HG03097 (cell line): ENCODE measurements at regions not wholly inside any gene's neighbourhood (a gene's known extent, or its start where the extent isn't known, plus 50 kb on each side); places are given as distances from the start of the nearest gene placed in this dataset.

Experiments used
- ATAC-seq: cut with Tn5 transposase; IDR thresholded peaks from one replicate; pipeline ENCODE4 v1.9.1; 2021; ENCODE audit not compliant: unreplicated experiment, low FRiP score

DNA sequence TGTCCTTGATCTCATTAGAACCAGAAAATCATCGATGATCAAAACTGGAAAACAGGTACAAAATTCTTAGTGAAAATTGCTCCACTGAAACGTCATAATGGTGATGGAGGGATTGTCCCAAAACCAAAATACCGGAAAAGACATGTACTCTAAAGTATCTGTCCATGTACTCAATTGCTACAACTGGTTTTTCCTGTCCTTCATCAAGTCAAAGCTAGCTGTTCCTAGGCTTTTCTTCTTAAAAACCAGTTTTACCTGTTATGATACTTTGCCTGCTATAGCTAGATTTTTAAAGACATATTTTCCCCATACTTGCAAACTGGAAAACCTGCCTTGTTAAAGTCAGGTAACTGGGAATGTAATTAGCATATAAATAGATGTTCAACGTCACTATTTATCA lies 50.5 kb upstream of the LRRC1 start:
- no peak for ATAC-seq

GRCh38 chr6:53741034-53741823 lies 53.6 kb upstream of the LRRC1 start:
- ATAC-seq: no peak

GRCh38 chr6:53737746-53738145 lies 57.1 kb upstream of the LRRC1 start:
- no peak for ATAC-seq

DNA sequence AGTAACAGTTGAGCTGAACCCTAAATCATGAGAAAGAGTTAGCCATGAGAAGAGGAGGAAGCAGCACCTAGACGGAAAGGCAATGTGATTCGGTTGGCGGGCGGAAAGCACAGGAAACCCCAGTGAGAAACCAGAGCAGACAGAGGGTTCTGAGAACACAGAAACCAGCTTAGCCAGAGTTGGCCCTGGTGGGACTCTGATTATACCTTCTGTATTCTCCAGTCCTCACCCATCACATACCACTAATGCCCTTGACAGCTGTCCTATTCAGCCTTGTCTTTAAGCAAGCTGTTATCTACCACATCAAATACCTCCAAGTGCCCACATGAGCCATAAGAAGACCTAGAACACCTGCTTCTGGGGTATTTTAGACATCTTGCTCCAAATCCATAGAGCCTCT lies 58.9 kb upstream of the LRRC1 start:
- ATAC-seq: no peak

- ATAC-seq: no peak
These were observed 60.1 kb upstream of the LRRC1 start for GRCh38 chr6:53734473-53735299.

DNA sequence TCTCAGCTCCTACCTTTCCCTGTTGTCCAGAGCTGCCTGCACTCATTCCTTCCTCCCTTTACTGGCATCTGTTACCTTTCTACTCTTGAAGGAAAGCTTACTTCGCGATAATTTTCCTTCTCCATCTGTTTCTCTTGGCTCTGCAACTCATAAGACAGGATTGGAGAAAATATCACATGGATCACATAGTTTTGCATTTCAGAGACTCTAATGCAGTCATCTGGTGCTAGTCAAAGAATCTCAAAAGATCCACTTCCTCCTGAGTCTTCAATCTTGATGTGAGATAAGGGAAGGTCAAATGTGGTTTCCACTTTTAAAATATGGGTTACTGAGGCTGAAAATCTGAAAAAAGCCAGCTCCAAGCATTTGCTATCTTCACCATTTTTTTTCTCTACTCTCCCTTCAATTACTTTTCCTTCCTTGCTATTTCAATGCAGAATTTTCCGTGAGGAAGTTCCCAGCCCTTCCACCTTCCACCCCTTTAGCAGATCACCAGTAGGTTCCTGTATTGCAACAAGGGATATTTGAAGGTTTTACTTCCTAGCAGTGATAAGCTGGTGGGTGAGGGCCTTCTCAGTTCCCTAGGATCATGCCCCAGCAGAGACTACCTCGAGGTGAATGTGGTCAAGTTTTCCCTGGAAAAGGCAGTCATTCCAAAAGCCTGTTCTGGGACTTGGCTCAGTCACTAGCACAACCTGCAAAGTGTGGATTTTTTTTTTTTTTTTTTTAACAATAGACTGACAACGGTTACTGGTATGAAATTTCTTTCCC lies 62.8 kb upstream of the LRRC1 start:
- no peak for ATAC-seq

DNA sequence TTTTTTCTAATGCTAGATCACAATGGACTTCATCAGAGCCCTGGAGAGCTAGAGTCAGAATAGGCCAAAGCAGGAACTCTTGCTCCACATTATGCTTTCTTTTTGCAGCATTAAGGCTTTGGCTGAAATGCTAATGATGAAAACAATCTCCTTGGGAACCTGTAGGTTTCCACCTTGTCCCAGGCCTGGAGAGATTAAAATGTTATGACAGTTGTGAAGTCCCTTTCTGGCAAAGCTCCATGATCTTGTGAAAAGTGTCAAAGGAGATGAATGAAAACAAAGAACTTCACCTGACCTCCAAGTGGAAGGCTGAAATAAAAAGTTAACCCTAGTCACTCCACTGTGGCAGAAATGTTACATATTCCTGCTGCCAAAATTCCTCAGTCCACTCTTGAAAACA lies 64.0 kb upstream of the LRRC1 start:
- no peak for ATAC-seq

DNA sequence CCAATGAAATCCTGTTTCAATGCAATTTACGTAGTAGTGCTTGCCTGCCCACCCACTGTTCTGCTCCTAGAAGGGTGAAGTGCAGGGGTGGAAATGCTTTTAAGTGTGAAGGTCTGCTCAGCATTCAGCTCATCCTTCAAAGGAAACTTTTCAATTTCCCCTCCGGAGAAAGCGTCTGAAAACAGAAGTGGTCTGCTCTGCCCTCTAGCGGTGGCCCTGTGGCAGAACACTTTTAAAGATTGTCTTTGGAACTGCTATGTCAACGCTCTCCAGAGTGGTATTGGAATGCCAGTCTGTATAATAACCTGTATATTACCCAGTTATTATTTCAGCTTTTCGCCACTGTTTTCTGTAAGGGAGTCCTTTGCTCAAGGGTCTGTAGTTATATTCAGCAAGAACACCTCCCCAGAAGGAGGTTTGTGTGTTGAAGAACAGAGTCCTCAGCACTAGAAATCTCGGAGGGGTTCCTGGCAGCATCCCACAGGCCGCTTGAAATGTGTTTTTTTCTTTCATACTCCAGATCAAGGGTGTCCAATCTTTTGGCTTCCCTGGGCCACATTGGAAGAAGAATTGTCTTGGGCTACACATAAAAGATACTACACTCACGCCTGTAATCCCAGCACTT lies 63.1 kb upstream of the KLHL31 start:
- no peak for ATAC-seq

- ATAC-seq: no peak
These were observed 62.2 kb upstream of the KLHL31 start for GRCh38 chr6:53727748-53728147.

- ATAC-seq: peak; percentile 61
These were observed 60.4 kb upstream of the KLHL31 start for GRCh38 chr6:53725791-53726575.

- ATAC-seq: no peak
These were observed 58.9 kb upstream of the KLHL31 start for GRCh38 chr6:53724501-53724900.

- no peak for ATAC-seq
These were observed 57.8 kb upstream of the KLHL31 start for GRCh38 chr6:53723331-53723730.

DNA sequence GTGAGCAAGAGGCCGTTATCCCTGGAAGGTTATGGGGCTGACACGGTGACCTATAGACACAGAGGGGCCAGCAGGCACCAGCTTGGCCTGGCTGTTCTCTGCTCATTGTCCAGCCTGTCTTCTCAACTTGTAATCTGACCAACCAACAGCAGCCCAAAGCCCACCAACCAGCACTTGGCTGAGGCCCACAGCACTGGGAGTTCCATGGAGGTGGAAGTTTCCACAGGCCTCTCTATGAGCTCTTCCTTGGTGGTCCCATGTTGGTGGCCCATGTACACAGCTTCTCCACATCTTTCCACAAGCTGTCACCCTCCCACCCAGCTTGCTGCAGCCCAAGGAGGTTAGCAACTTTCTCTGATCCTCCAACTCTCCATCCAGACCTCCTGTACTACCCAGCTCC lies 56.2 kb upstream of the KLHL31 start:
- ATAC-seq: no peak

DNA sequence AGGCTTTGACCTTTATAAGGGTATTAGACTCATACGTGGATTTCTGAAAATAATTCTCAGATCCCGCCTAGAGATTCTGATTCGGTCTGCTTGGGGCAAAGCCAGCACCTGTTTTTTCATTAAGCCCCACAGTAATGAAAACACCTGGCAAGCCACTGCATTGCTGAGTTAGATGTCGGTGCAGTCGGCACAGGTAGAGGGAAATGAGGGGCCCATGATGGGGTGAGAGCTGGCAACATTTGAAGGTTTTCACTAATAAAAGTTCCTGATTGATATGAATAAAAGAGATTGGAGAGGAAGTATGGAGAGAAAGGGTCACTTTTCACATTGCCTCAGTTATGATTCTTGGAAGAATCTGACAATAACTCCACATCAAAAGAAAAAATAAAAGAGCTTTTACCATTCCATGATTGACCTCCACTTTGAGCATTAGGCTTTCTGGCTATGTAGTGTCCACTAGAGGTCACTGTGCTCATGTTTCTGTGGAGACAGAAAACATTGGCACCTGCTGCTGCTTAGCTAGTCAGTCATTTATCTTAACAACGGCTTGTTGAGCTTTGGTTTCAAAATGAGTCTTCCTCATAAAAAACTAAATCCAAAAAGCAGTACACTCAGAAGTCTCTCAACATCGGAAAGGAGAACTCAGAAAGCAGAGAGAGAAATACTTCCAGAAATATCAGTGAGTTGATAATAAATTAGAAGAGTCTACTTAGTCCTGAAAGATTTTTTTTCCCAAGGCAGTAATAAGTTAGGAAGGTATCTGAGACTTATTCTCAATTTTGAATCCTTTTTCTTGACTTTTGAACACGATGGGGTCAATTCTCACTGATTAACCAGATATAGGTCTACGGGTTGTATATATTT lies 53.3 kb upstream of the KLHL31 start:
- peak; percentile 98 for ATAC-seq

GRCh38 chr6:53717566-53717965 lies 52.0 kb upstream of the KLHL31 start:
- no peak for ATAC-seq

DNA sequence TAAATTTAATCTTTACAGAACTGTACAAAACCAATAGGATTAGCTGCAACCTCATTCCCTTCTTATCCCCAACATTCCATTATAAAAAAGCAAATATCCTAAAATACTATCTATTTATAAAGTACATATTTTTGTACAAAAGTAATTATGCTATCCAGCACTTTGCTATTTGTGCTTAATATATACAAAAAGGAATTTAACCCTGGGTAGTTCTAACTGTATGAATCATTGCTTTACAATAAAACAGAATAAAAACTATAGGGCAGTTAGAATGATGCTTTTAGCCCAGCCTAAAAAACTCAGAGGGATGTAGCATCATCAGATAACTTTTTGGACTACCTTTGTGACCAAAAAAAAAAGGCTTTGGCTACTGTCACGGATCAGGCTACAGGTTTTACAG lies 49.9 kb upstream of the KLHL31 start:
- no peak for ATAC-seq
